Uterus (tissue), 3 donors: ENCODE measurements at regions not wholly inside any gene's neighbourhood (a gene's known extent, or its start where the extent isn't known, plus 50 kb on each side); places are given as distances from the start of the nearest gene placed in this dataset.

ENCODE experiments used
- DNase-seq, 2 donors: peaks; one replicate each; pipeline ENCODE4 v3.0.0-alpha.2; 2019 to 2020
- H3K27ac ChIP-seq, 2 donors: fragments of 200-600 bp; sonication (generic); 1 replicate in 1 of 2; 2 replicates in 1 of 2; pipeline ENCODE4 v1.5.1; 2016 to 2018
- H3K27me3 ChIP-seq, 2 donors: fragments of 200-600 bp; sonication (generic); one replicate each; pipeline ENCODE4 v1.5.1; 2018 to 2019; ENCODE audit warnings: control low read depth in 1 of 2
- H3K36me3 ChIP-seq, 2 donors: fragments of 200-600 bp; sonication (generic); one replicate each; pipeline ENCODE4 v1.5.1; 2019; ENCODE audit warnings: control low read depth in 1 of 2
- H3K4me1 ChIP-seq, 2 donors: fragments of 200-600 bp; sonication (generic); one replicate each; pipeline ENCODE4 v1.5.1; 2018 to 2019; ENCODE audit warnings: control low read depth in 1 of 2
- H3K4me3 ChIP-seq, 2 donors: fragments of 200-600 bp; sonication (generic); 1 replicate in 1 of 2; 2 replicates in 1 of 2; pipeline ENCODE4 v1.5.1; 2018 to 2019; ENCODE audit warnings: mild to moderate bottlenecking in 1 of 2
- H3K9me3 ChIP-seq, 2 donors: fragments of 200-600 bp; sonication (generic); one replicate each; pipeline ENCODE4 v1.5.1; 2019; ENCODE audit warnings: control low read depth in 1 of 2
- POLR2A ChIP-seq, 2 donors: fragments of 450-650 bp; IDR thresholded peaks; one replicate each; pipeline ENCODE4 v1.6.1; 2016; ENCODE audit warnings: antibody characterized with exemption in 2 of 2, mild to moderate bottlenecking in 1 of 2, moderate library complexity in 1 of 2
- intact Hi-C: fragments of 100-400 bp; cut with DNase I; formaldehyde crosslinking; loops from one replicate; pipeline ENCODE4 v1.15.1; 2023; ENCODE audit warnings: low total_unique reads
- TF ChIP-seq, protein P1 (sequence below), 4 experiments: fragments of 200-600 bp in 2 of 4; fragments of 450-650 bp in 2 of 4; sonication (generic) in 2 of 4; IDR thresholded peaks; one replicate each; pipeline ENCODE4 v1.5.1; 2016 to 2019; ENCODE audit warnings: antibody characterized with exemption in 4 of 4, mild to moderate bottlenecking in 2 of 4, moderate library complexity in 1 of 4
- donor health status: DM: yes; HTN: yes; CAD: no.

DNA sequence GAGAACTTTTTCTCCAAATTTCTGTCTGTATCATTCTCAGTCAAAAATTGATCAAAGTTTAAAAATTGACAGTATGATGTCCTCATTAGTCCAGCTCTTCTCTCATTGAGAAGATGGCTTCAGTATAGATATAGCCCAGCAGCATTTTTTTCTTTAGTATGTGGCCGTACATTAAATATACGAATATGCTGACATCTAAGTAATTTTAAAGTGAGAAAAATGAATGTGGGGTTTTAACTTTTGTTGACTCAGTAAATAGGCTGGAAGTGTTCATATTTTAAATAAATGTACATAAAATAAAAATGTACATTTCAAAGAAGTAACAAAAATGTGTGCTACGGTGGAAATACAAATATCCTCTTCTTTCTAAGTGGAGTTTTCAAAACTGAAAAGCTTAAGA lies 123.5 kb upstream of the PKN2 start:
- no peaks in the 10 kb centered on the region for H3K9me3 ChIP-seq
- H3K4me1 ChIP-seq = no peaks in the 10 kb centered on the region
- H3K36me3 ChIP-seq = no peaks in the 10 kb centered on the region
- TF ChIP-seq POLR2A (IDR thresholded peaks at IDR 0.05) = no peak
- TF ChIP-seq, protein P1, sequence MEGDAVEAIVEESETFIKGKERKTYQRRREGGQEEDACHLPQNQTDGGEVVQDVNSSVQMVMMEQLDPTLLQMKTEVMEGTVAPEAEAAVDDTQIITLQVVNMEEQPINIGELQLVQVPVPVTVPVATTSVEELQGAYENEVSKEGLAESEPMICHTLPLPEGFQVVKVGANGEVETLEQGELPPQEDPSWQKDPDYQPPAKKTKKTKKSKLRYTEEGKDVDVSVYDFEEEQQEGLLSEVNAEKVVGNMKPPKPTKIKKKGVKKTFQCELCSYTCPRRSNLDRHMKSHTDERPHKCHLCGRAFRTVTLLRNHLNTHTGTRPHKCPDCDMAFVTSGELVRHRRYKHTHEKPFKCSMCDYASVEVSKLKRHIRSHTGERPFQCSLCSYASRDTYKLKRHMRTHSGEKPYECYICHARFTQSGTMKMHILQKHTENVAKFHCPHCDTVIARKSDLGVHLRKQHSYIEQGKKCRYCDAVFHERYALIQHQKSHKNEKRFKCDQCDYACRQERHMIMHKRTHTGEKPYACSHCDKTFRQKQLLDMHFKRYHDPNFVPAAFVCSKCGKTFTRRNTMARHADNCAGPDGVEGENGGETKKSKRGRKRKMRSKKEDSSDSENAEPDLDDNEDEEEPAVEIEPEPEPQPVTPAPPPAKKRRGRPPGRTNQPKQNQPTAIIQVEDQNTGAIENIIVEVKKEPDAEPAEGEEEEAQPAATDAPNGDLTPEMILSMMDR (IDR thresholded peaks at IDR 0.05) = no peak
- DNase-seq = no peak
- no peak overlapping the region for H3K4me3 ChIP-seq
- intact Hi-C loops = no loop called here
- H3K27ac ChIP-seq = no peak overlapping the region
- no peaks in the 10 kb centered on the region for H3K27me3 ChIP-seq

GRCh38 chr1:88562991-88563390 lies 121.1 kb upstream of the PKN2 start:
- Histone ChIP-seq H3K4me1 (no peaks in the 10 kb centered on the region), H3K36me3 (no peaks in the 10 kb centered on the region), H3K4me3 (no peak overlapping the region), H3K9me3 (no peaks in the 10 kb centered on the region), H3K27ac (no peak overlapping the region), H3K27me3 (no peaks in the 10 kb centered on the region)
- intact Hi-C loops = no loop called here
- DNase-seq = no peak
- no peak for TF ChIP-seq POLR2A (IDR thresholded peaks at IDR 0.05)
- TF ChIP-seq, protein P1 (IDR thresholded peaks at IDR 0.05) = no peak

- H3K4me1 ChIP-seq = no peaks in the 10 kb centered on the region
- TF ChIP-seq POLR2A (IDR thresholded peaks at IDR 0.05) = no peak
- TF ChIP-seq, protein P1 (IDR thresholded peaks at IDR 0.05) = no peak
- H3K9me3 ChIP-seq = no peaks in the 10 kb centered on the region
- no peaks in the 10 kb centered on the region for H3K27me3 ChIP-seq
- H3K36me3 ChIP-seq = no peaks in the 10 kb centered on the region
- H3K4me3 ChIP-seq = no peak overlapping the region
- DNase-seq = no peak
- no peak overlapping the region for H3K27ac ChIP-seq
- intact Hi-C loops = no loop called here
Observed at GRCh38 chr1:88566615-88567387, 117.3 kb upstream of the PKN2 start.

DNA sequence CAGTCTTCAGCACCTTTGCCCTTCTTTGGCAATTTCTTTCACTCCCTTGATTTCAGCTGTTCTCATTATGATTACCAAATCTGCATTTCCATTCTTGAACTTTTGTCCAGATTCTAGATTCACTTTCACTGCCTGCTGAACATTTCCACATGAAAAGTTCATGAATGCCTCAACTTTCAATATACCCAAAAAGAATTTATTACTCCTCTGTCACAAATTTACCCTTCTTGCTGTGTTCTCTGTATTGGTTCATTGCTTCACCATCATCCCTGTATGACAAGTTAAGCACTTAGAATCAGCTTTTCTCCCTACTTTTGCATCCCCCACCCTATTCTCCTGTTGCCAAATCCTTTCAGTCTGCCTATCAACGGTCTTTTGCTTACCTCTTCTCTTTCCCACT lies 112.6 kb upstream of the PKN2 start:
- no peak for TF ChIP-seq POLR2A (IDR thresholded peaks at IDR 0.05)
- TF ChIP-seq, protein P1 (IDR thresholded peaks at IDR 0.05) = no peak
- Histone ChIP-seq H3K4me1 (no peaks in the 10 kb centered on the region), H3K9me3 (no peaks in the 10 kb centered on the region), H3K4me3 (no peak overlapping the region), H3K36me3 (no peaks in the 10 kb centered on the region), H3K27ac (no peak overlapping the region), H3K27me3 (no peaks in the 10 kb centered on the region)
- DNase-seq = no peak
- intact Hi-C loops = no loop called here

GRCh38 chr1:88579598-88579997 lies 104.5 kb upstream of the PKN2 start:
- Histone ChIP-seq H3K9me3 (no peaks in the 10 kb centered on the region), H3K4me1 (no peaks in the 10 kb centered on the region), H3K27ac (no peak overlapping the region), H3K27me3 (no peaks in the 10 kb centered on the region), H3K36me3 (no peaks in the 10 kb centered on the region), H3K4me3 (no peak overlapping the region)
- DNase-seq = no peak
- intact Hi-C loops = no loop called here
- TF ChIP-seq, protein P1 (IDR thresholded peaks at IDR 0.05) = no peak
- no peak for TF ChIP-seq POLR2A (IDR thresholded peaks at IDR 0.05)
